ENCODE measurements at regions not wholly inside any gene's neighbourhood (a gene's known extent, or its start where the extent isn't known, plus 50 kb on each side); places are given as distances from the start of the nearest gene placed in this dataset.

- in situ Hi-C loops (cut with MboI; ENCODE audit: low sequenced_read_pairs, unreplicated experiment) = no loop called here
Observed at GRCh38 chr12:97387844-97388243, 74.8 kb upstream of the RMST start.

GRCh38 chr12:97394657-97395056 is 67.9 kb upstream of the RMST start:
- in situ Hi-C loops (cut with MboI; ENCODE audit: low sequenced_read_pairs, unreplicated experiment) = no loop called here
- no peak for DNase-seq (ENCODE audit: low spot score)
- TF ChIP-seq CTCF (IDR thresholded peaks at IDR 0.05; ENCODE audit: borderline replicate concordance, control extremely low read depth, extremely low read depth, insufficient read depth, missing control alignments) = no peak

More at GRCh38 chr12:97387844-97388243, 74.8 kb upstream of the RMST start:
- no peak for DNase-seq (ENCODE audit: low spot score)
- TF ChIP-seq CTCF (IDR thresholded peaks at IDR 0.05; ENCODE audit: borderline replicate concordance, control extremely low read depth, extremely low read depth, insufficient read depth, missing control alignments) = no peak

GRCh38 chr12:97397008-97397407 is 65.6 kb upstream of the RMST start:
- DNase-seq (ENCODE audit: low spot score) = no peak
- in situ Hi-C loops (cut with MboI; ENCODE audit: low sequenced_read_pairs, unreplicated experiment) = no loop called here
- TF ChIP-seq CTCF (IDR thresholded peaks at IDR 0.05; ENCODE audit: borderline replicate concordance, control extremely low read depth, extremely low read depth, insufficient read depth, missing control alignments) = no peak

- in situ Hi-C loops (cut with MboI; ENCODE audit: low sequenced_read_pairs, unreplicated experiment) = no loop called here
- DNase-seq (ENCODE audit: low spot score) = no peak
- TF ChIP-seq CTCF (IDR thresholded peaks at IDR 0.05; ENCODE audit: borderline replicate concordance, control extremely low read depth, extremely low read depth, insufficient read depth, missing control alignments) = no peak
Observed at GRCh38 chr12:97398704-97399103, 63.9 kb upstream of the RMST start.

GRCh38 chr12:97404093-97404492 is 58.5 kb upstream of the RMST start:
- TF ChIP-seq CTCF (IDR thresholded peaks at IDR 0.05; ENCODE audit: borderline replicate concordance, control extremely low read depth, extremely low read depth, insufficient read depth, missing control alignments) = no peak
- peak; percentile 12 for DNase-seq (ENCODE audit: low spot score)
- in situ Hi-C loops (cut with MboI; ENCODE audit: low sequenced_read_pairs, unreplicated experiment) = no loop called here

- DNase-seq (ENCODE audit: low spot score) = peak; percentile 55
- TF ChIP-seq CTCF (IDR thresholded peaks at IDR 0.05; ENCODE audit: borderline replicate concordance, control extremely low read depth, extremely low read depth, insufficient read depth, missing control alignments) = peak; percentile 75
- in situ Hi-C loops (cut with MboI; ENCODE audit: low sequenced_read_pairs, unreplicated experiment) = no loop called here
Observed at GRCh38 chr12:97404543-97404942, 58.1 kb upstream of the RMST start.

- in situ Hi-C loops (cut with MboI; ENCODE audit: low sequenced_read_pairs, unreplicated experiment) = no loop called here
- no peak for TF ChIP-seq CTCF (IDR thresholded peaks at IDR 0.05; ENCODE audit: borderline replicate concordance, control extremely low read depth, extremely low read depth, insufficient read depth, missing control alignments)
- no peak for DNase-seq (ENCODE audit: low spot score)
Observed at GRCh38 chr12:97408363-97408762, 54.2 kb upstream of the RMST start.

All from GM13976 (cell line).